ENCODE measurements at regions not wholly inside any gene's neighbourhood (a gene's known extent, or its start where the extent isn't known, plus 50 kb on each side); places are given as distances from the start of the nearest gene placed in this dataset.

DNA sequence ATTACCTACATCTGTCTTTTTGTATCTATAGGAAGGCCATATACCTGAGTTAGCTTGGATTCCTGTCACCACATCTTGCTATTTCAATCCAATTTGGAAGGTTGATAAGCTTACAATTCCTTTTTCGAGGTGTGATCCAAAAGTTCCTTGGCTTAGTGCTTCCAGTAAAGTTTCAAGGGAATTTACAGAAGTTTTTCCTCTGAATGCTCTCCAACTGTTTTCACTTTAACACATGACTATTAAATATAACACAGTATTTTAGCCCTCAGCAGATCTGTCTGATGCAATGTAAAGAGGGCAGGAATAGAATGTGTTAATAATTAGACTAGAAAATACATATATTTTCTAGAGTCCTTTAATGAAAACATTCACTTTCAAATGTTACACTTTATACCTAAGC lies 171.4 kb downstream of the DKK1 start:
- Histone ChIP-seq H3K9me3 (ENCODE audit: control insufficient read depth in 1 of 2, insufficient read depth in 1 of 2, low read length in 2 of 2) (peaks cover 0 to 5% of the 10 kb centered on the region in 2 experiments), H3K27me3 (ENCODE audit: control insufficient read depth in 1 of 2, insufficient read depth in 2 of 2, low read length in 2 of 2) (no peaks in the 10 kb centered on the region), H3K4me3 (ENCODE audit: low read length) (no peak overlapping the region), H3K4me1 (ENCODE audit: insufficient read depth, low read length) (no peaks in the 10 kb centered on the region), H3K36me3 (ENCODE audit: insufficient read depth, low read length) (no peaks in the 10 kb centered on the region), H3K27ac (ENCODE audit: low read depth in 1 of 2, low read length in 2 of 2) (no peak overlapping the region)
- POLR2A ChIA-PET = no interaction called here
- Mint-ChIP-seq H3K36me3 (ENCODE audit: low read depth) (no peaks in the 10 kb centered on the region), H3K4me3 (no peak overlapping the region), H3K27me3 (no peaks in the 10 kb centered on the region), H3K4me1 (ENCODE audit: low read depth) (no peaks in the 10 kb centered on the region), H3K27ac (no peak overlapping the region), H3K9me3 (peaks cover under 1% of the 10 kb centered on the region)
- ATAC-seq (ENCODE audit: poor library complexity) (no peak), DNase-seq (no peak)
- CTCF ChIA-PET = no interaction called here
- TF ChIP-seq, protein P1, sequence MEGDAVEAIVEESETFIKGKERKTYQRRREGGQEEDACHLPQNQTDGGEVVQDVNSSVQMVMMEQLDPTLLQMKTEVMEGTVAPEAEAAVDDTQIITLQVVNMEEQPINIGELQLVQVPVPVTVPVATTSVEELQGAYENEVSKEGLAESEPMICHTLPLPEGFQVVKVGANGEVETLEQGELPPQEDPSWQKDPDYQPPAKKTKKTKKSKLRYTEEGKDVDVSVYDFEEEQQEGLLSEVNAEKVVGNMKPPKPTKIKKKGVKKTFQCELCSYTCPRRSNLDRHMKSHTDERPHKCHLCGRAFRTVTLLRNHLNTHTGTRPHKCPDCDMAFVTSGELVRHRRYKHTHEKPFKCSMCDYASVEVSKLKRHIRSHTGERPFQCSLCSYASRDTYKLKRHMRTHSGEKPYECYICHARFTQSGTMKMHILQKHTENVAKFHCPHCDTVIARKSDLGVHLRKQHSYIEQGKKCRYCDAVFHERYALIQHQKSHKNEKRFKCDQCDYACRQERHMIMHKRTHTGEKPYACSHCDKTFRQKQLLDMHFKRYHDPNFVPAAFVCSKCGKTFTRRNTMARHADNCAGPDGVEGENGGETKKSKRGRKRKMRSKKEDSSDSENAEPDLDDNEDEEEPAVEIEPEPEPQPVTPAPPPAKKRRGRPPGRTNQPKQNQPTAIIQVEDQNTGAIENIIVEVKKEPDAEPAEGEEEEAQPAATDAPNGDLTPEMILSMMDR (IDR thresholded peaks at IDR 0.05) = no peak
- intact Hi-C loops (cut with DNase I, micrococcal nuclease) = no loop called here

DNA sequence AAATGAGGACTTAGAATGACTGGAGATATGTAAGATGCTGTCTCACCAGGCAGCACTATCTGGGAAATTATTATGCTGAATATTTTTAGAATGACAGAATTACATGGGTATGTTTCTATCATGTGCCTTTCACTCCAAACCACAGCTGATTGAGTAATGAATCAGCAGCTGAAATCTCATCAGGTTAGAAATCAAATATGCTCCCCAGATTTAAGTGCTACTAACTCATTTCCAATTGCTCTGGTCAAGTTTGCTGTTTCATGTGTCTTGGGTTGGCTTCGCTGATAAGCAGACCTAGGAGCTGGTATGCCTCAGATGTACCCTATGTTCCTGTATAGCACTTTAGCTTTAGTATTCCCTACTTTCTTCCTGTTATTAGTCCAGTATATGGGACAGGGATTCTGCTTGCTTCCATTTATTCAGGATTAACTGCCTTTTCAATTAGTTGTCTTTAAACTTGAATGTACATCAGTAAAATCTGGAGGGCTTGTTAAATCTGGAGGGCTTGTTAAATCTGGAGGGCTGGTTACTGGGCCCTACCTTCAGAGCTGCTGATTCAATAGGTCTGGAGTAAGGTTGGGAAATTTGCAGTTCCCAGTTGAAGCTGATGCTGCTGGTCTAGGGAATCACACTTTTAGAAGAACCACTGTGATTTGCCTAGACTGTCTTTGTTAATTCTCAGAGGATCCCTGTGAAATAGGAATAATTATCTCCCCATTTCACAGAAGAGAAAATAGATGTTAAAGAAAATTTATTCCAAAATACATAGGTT lies 172.9 kb downstream of the DKK1 start:
- Histone ChIP-seq H3K4me3 (ENCODE audit: low read length) (no peak overlapping the region), H3K27ac (ENCODE audit: low read depth in 1 of 2, low read length in 2 of 2) (no peak overlapping the region), H3K27me3 (ENCODE audit: control insufficient read depth in 1 of 2, insufficient read depth in 2 of 2, low read length in 2 of 2) (no peaks in the 10 kb centered on the region), H3K4me1 (ENCODE audit: insufficient read depth, low read length) (no peaks in the 10 kb centered on the region), H3K9me3 (ENCODE audit: control insufficient read depth in 1 of 2, insufficient read depth in 1 of 2, low read length in 2 of 2) (peaks cover 0 to 5% of the 10 kb centered on the region in 2 experiments), H3K36me3 (ENCODE audit: insufficient read depth, low read length) (no peaks in the 10 kb centered on the region)
- no peak for ATAC-seq (ENCODE audit: poor library complexity)
- intact Hi-C loops (cut with DNase I, micrococcal nuclease) = no loop called here
- Mint-ChIP-seq H3K27me3 (no peaks in the 10 kb centered on the region), H3K36me3 (ENCODE audit: low read depth) (no peaks in the 10 kb centered on the region), H3K4me1 (ENCODE audit: low read depth) (no peaks in the 10 kb centered on the region), H3K27ac (no peak overlapping the region), H3K9me3 (no peaks in the 10 kb centered on the region), H3K4me3 (no peak overlapping the region)
- ChIA-PET POLR2A (no interaction called here), CTCF (no interaction called here)
- TF ChIP-seq, protein P1 (IDR thresholded peaks at IDR 0.05) = no peak
- DNase-seq = no peak

DNA sequence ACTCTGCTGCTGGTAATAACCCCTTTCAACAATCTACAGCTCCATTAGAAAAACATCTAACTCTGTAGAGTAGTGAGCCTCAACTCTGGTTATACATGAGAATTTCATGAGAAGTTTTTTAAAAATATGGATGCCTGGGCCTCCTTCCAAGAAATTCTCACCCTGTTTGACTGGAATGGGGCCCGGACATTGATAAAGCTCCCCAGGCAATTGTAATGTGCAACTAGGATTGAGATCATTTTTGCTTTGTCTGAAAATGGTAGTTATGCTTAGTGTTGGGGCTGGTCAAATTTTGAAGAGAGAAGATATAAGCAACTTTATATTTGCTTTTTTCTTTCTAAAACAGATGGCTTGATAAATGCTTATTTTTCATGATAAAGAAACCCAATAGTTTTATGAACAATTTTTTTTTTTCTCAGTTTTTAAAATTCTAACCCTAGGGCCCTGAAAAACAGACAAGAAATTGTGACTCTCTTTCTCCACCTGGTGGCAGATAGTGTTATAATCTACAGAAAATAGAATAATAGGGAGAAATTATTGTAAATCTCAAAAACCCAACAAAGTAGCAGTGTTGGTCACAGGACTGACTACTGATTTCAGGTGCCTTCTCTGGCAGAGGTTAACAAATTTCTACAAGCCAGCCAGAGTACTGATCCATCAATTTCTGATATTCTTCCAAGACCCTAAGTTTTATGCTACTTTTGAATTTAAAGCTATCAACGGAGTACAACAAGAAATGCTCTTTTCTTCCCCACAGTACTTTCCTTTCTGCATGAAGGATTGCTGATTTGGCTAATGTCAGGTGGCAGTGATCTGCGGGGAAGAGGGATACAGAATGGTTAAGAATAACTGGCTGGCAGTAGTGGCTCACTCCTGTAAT lies 174.8 kb downstream of the DKK1 start:
- Mint-ChIP-seq H3K27me3 (no peaks in the 10 kb centered on the region), H3K27ac (no peak overlapping the region), H3K9me3 (no peaks in the 10 kb centered on the region), H3K4me1 (ENCODE audit: low read depth) (no peaks in the 10 kb centered on the region), H3K36me3 (ENCODE audit: low read depth) (no peaks in the 10 kb centered on the region), H3K4me3 (no peak overlapping the region)
- ATAC-seq (ENCODE audit: poor library complexity) (no peak), DNase-seq (no peak)
- no peak overlapping the region for H3K27ac ChIP-seq (ENCODE audit: low read depth in 1 of 2, low read length in 2 of 2)
- peaks cover 0 to 12% of the 10 kb centered on the region in 2 experiments for H3K9me3 ChIP-seq (ENCODE audit: control insufficient read depth in 1 of 2, insufficient read depth in 1 of 2, low read length in 2 of 2)
- H3K27me3 ChIP-seq (ENCODE audit: control insufficient read depth in 1 of 2, insufficient read depth in 2 of 2, low read length in 2 of 2) = no peaks in the 10 kb centered on the region
- no peaks in the 10 kb centered on the region for H3K4me1 ChIP-seq (ENCODE audit: insufficient read depth, low read length)
- H3K4me3 ChIP-seq (ENCODE audit: low read length) = no peak overlapping the region
- ChIA-PET POLR2A (no interaction called here), CTCF (no interaction called here)
- no peaks in the 10 kb centered on the region for H3K36me3 ChIP-seq (ENCODE audit: insufficient read depth, low read length)
- TF ChIP-seq, protein P1 (IDR thresholded peaks at IDR 0.05) = no peak
- intact Hi-C loops (cut with DNase I, micrococcal nuclease) = no loop called here
